Erythroblast (primary cell): ENCODE measurements at regions not wholly inside any gene's neighbourhood (a gene's known extent, or its start where the extent isn't known, plus 50 kb on each side); places are given as distances from the start of the nearest gene placed in this dataset.

Experiments used
- GATA1 ChIP-seq: IDR thresholded peaks from 2 replicates; pipeline ENCODE4 v1.6.1; 2011; ENCODE audit warnings: low read depth, mild to moderate bottlenecking, control low read depth, low read length, moderate library complexity
- POLR2A ChIP-seq: IDR thresholded peaks from 2 replicates; pipeline ENCODE4 v1.6.1; 2011; ENCODE audit warnings: mild to moderate bottlenecking, low read length

- no peak for TF ChIP-seq POLR2A
- no peak for TF ChIP-seq GATA1
Measured at GRCh38 chr6:126665551-126665950, 325.6 kb downstream of the CENPW start.
